ENCODE measurements at regions not wholly inside any gene's neighbourhood (a gene's known extent, or its start where the extent isn't known, plus 50 kb on each side); places are given as distances from the start of the nearest gene placed in this dataset.

GRCh38 chr6:160871320-160871719 is 120.2 kb upstream of the MAP3K4 start:
- no peak for TF ChIP-seq CTCF (IDR thresholded peaks at IDR 0.05)
- no peak for TF ChIP-seq POLR2A (IDR thresholded peaks at IDR 0.05)
